Astrocyte (in vitro differentiated cells and primary cell): ENCODE measurements at regions not wholly inside any gene's neighbourhood (a gene's known extent, or its start where the extent isn't known, plus 50 kb on each side); places are given as distances from the start of the nearest gene placed in this dataset.

Experiments used
- DNase-seq: peaks from one replicate; pipeline ENCODE4 v3.0.0-alpha.2; 2010; ENCODE audit warnings: low read depth
- FAIRE-seq: peaks from 2 replicates; lab custom pipeline; 2011; peaks lifted over from hg19 to GRCh38; lab: Jason Lieb, UNC
- H2AFZ ChIP-seq: 2 replicates; pipeline ENCODE4 v1.6.0; 2012; ENCODE audit warnings: low read depth, low read length, inconsistent platforms
- H3K27ac ChIP-seq: 2 replicates; pipeline ENCODE4 v1.5.1; 2011; ENCODE audit warnings: low read depth, low read length, inconsistent platforms
- H3K27me3 ChIP-seq: 2 replicates; pipeline ENCODE4 v1.6.0; 2011; ENCODE audit warnings: low read length, inconsistent platforms; ENCODE audit not compliant: insufficient read depth
- H3K36me3 ChIP-seq: 2 replicates; pipeline ENCODE4 v1.5.1; 2011; ENCODE audit warnings: low read length, inconsistent platforms; ENCODE audit not compliant: insufficient read depth
- H3K4me1 ChIP-seq: 2 replicates; pipeline ENCODE4 v1.5.1; 2011; ENCODE audit warnings: low read length, inconsistent platforms; ENCODE audit not compliant: insufficient read depth
- H3K4me2 ChIP-seq: 2 replicates; pipeline ENCODE4 v1.6.0; 2012; ENCODE audit warnings: low read length, inconsistent platforms
- H3K4me3 ChIP-seq: 2 replicates; pipeline ENCODE4 v1.5.1; 2011; ENCODE audit warnings: low read depth, mild to moderate bottlenecking, low read length, inconsistent platforms; ENCODE audit not compliant: insufficient read depth
- H3K79me2 ChIP-seq: 2 replicates; pipeline ENCODE4 v1.6.0; 2012; ENCODE audit warnings: mild to moderate bottlenecking, low read length, inconsistent platforms; ENCODE audit not compliant: insufficient read depth
- H3K9ac ChIP-seq: 2 replicates; pipeline ENCODE4 v1.6.0; 2012; ENCODE audit warnings: mild to moderate bottlenecking, low read length, inconsistent platforms
- H3K9me3 ChIP-seq: 2 replicates; pipeline ENCODE4 v1.5.1; 2012; ENCODE audit warnings: low read depth, mild to moderate bottlenecking, low read length, inconsistent platforms; ENCODE audit not compliant: insufficient read depth
- H4K20me1 ChIP-seq: 2 replicates; pipeline ENCODE4 v1.6.0; 2012; ENCODE audit warnings: low read length, inconsistent platforms; ENCODE audit not compliant: insufficient read depth
- H3K27ac Mint-ChIP-seq: one replicate; pipeline ENCODE4 v1.8.0; 2021; ENCODE audit warnings: mild to moderate bottlenecking, mixed read lengths; ENCODE audit not compliant: unreplicated experiment
- H3K27me3 Mint-ChIP-seq: one replicate; pipeline ENCODE4 v1.8.0; 2021; ENCODE audit warnings: low read depth, mixed read lengths; ENCODE audit not compliant: unreplicated experiment
- H3K36me3 Mint-ChIP-seq: one replicate; pipeline ENCODE4 v1.8.0; 2021; ENCODE audit warnings: low read depth, mixed read lengths; ENCODE audit not compliant: unreplicated experiment
- H3K4me1 Mint-ChIP-seq: one replicate; pipeline ENCODE4 v1.8.0; 2021; ENCODE audit warnings: low read depth, mixed read lengths; ENCODE audit not compliant: unreplicated experiment
- H3K4me3 Mint-ChIP-seq: one replicate; pipeline ENCODE4 v1.8.0; 2021; ENCODE audit warnings: mild to moderate bottlenecking, moderate library complexity, mixed read lengths; ENCODE audit not compliant: unreplicated experiment
- H3K9me3 Mint-ChIP-seq: one replicate; pipeline ENCODE4 v1.8.0; 2021; ENCODE audit warnings: mild to moderate bottlenecking, mixed read lengths; ENCODE audit not compliant: unreplicated experiment
- EZH2 ChIP-seq: IDR thresholded peaks from 2 replicates; pipeline ENCODE4 v1.6.1; 2012; ENCODE audit warnings: mild to moderate bottlenecking, low read length, inconsistent platforms; ENCODE audit not compliant: insufficient read depth
- TF ChIP-seq, protein P1 (sequence below): IDR thresholded peaks from 2 replicates; pipeline ENCODE4 v1.5.1; 2011; ENCODE audit warnings: low read depth, mild to moderate bottlenecking, inconsistent platforms, low read length, moderate library complexity; ENCODE audit not compliant: insufficient read depth

DNA sequence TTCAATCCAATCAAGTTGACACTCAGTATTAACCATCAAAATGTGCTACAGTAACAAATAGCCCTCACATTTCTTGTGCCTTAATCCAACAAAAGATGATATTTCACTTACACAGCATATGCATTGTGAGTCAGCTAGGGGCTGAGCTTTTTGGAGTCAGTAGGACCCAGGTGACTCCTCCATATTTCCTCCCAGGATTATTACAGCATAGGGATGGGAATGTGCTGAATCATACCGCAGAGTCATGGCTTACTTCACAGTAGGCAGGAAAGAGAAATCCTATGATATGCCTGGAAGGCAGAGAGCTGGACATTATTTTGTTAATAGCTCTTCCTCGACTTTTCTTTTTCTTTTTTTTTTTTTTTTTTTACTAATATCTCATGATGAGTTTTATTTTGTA, 153.3 kb downstream of the TMEM182 start:
- Histone ChIP-seq H3K4me2 (no peak overlapping the region), H3K27ac (no peak overlapping the region), H3K27me3 (no peaks in the 10 kb centered on the region), H3K4me3 (no peak overlapping the region), H3K9me3 (peaks cover 10% of the 10 kb centered on the region), H2AFZ (no peak overlapping the region), H4K20me1 (no peaks in the 10 kb centered on the region), H3K4me1 (no peaks in the 10 kb centered on the region), H3K79me2 (no peaks in the 10 kb centered on the region), H3K36me3 (no peaks in the 10 kb centered on the region), H3K9ac (no peak overlapping the region)
- Mint-ChIP-seq H3K4me1 (peaks cover 5% of the 10 kb centered on the region), H3K9me3 (peaks cover 12% of the 10 kb centered on the region), H3K4me3 (no peak overlapping the region), H3K36me3 (no peaks in the 10 kb centered on the region), H3K27ac (peak overlapping the region; percentile 93), H3K27me3 (no peaks in the 10 kb centered on the region)
- FAIRE-seq (no peak), DNase-seq (peak; percentile 80)
- TF ChIP-seq, protein P1, sequence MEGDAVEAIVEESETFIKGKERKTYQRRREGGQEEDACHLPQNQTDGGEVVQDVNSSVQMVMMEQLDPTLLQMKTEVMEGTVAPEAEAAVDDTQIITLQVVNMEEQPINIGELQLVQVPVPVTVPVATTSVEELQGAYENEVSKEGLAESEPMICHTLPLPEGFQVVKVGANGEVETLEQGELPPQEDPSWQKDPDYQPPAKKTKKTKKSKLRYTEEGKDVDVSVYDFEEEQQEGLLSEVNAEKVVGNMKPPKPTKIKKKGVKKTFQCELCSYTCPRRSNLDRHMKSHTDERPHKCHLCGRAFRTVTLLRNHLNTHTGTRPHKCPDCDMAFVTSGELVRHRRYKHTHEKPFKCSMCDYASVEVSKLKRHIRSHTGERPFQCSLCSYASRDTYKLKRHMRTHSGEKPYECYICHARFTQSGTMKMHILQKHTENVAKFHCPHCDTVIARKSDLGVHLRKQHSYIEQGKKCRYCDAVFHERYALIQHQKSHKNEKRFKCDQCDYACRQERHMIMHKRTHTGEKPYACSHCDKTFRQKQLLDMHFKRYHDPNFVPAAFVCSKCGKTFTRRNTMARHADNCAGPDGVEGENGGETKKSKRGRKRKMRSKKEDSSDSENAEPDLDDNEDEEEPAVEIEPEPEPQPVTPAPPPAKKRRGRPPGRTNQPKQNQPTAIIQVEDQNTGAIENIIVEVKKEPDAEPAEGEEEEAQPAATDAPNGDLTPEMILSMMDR = no peak
- no peak for TF ChIP-seq EZH2

- Mint-ChIP-seq H3K4me1 (no peaks in the 10 kb centered on the region), H3K27ac (no peak overlapping the region), H3K4me3 (no peak overlapping the region), H3K9me3 (peaks cover 4% of the 10 kb centered on the region), H3K27me3 (peaks cover 3% of the 10 kb centered on the region), H3K36me3 (no peaks in the 10 kb centered on the region)
- no peaks in the 10 kb centered on the region for H3K27me3 ChIP-seq
- H4K20me1 ChIP-seq = no peaks in the 10 kb centered on the region
- H2AFZ ChIP-seq = no peak overlapping the region
- FAIRE-seq (no peak), DNase-seq (no peak)
- TF ChIP-seq, protein P1 = no peak
- no peak for TF ChIP-seq EZH2
- H3K36me3 ChIP-seq = no peaks in the 10 kb centered on the region
- no peaks in the 10 kb centered on the region for H3K79me2 ChIP-seq
- no peak overlapping the region for H3K9ac ChIP-seq
- H3K9me3 ChIP-seq = no peaks in the 10 kb centered on the region
- no peak overlapping the region for H3K4me2 ChIP-seq
- no peaks in the 10 kb centered on the region for H3K4me1 ChIP-seq
- H3K27ac ChIP-seq = no peak overlapping the region
- no peak overlapping the region for H3K4me3 ChIP-seq
Measured at GRCh38 chr2:102922321-102922720, 160.5 kb downstream of the TMEM182 start.

- peaks cover 3% of the 10 kb centered on the region for H3K27me3 Mint-ChIP-seq
- H3K9me3 Mint-ChIP-seq = no peaks in the 10 kb centered on the region
- no peaks in the 10 kb centered on the region for H3K27me3 ChIP-seq
- H3K4me3 Mint-ChIP-seq = no peak overlapping the region
- no peaks in the 10 kb centered on the region for H4K20me1 ChIP-seq
- H3K36me3 Mint-ChIP-seq = no peaks in the 10 kb centered on the region
- no peaks in the 10 kb centered on the region for H3K4me1 Mint-ChIP-seq
- H2AFZ ChIP-seq = no peak overlapping the region
- FAIRE-seq = no peak
- H3K36me3 ChIP-seq = no peaks in the 10 kb centered on the region
- no peaks in the 10 kb centered on the region for H3K9me3 ChIP-seq
- no peak for TF ChIP-seq EZH2
- TF ChIP-seq, protein P1 = no peak
- no peak overlapping the region for H3K27ac Mint-ChIP-seq
- no peak overlapping the region for H3K4me3 ChIP-seq
- no peak overlapping the region for H3K9ac ChIP-seq
- H3K4me2 ChIP-seq = no peak overlapping the region
- H3K4me1 ChIP-seq = no peaks in the 10 kb centered on the region
- H3K79me2 ChIP-seq = no peaks in the 10 kb centered on the region
- no peak for DNase-seq
- no peak overlapping the region for H3K27ac ChIP-seq
Measured at GRCh38 chr2:102925003-102925402, 163.2 kb downstream of the TMEM182 start.
